ENCODE measurements at regions not wholly inside any gene's neighbourhood (a gene's known extent, or its start where the extent isn't known, plus 50 kb on each side); places are given as distances from the start of the nearest gene placed in this dataset.
A peak's percentile ranks its signal among the peaks of the same experiment; 100 is the strongest.

DNA sequence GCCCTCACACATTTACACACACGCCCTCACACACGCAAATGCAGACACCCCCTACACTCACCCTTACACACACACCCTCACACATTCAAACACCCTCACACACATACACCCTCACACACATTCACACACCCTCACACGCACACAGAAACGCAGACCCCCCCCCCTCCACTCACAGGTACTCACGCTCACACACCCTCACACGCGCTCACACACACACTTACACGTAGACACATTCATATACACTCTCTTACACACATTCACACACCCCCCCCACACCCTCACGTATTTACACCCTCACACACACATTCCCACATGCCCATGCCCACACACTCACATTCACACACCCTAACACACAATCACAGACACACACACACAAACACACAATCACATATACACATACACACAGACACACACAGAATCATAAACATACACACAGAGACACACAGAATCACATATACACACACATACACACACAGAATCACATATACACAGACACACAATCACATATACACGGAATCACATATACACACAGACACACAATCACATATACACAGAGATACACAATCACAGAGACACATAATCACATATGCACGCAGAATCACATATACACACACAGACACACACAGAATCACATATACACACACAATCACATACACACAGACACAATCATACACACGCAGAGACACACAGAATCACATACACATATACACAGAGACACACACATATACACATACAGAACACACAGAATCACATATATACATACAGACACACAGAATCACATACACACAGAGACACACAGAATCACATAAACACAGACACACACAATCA lies 250.1 kb upstream of the RPL38 start:
- TF ChIP-seq, protein P1, sequence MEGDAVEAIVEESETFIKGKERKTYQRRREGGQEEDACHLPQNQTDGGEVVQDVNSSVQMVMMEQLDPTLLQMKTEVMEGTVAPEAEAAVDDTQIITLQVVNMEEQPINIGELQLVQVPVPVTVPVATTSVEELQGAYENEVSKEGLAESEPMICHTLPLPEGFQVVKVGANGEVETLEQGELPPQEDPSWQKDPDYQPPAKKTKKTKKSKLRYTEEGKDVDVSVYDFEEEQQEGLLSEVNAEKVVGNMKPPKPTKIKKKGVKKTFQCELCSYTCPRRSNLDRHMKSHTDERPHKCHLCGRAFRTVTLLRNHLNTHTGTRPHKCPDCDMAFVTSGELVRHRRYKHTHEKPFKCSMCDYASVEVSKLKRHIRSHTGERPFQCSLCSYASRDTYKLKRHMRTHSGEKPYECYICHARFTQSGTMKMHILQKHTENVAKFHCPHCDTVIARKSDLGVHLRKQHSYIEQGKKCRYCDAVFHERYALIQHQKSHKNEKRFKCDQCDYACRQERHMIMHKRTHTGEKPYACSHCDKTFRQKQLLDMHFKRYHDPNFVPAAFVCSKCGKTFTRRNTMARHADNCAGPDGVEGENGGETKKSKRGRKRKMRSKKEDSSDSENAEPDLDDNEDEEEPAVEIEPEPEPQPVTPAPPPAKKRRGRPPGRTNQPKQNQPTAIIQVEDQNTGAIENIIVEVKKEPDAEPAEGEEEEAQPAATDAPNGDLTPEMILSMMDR (IDR thresholded peaks at IDR 0.05), result no peak
- TF ChIP-seq, protein P2, sequence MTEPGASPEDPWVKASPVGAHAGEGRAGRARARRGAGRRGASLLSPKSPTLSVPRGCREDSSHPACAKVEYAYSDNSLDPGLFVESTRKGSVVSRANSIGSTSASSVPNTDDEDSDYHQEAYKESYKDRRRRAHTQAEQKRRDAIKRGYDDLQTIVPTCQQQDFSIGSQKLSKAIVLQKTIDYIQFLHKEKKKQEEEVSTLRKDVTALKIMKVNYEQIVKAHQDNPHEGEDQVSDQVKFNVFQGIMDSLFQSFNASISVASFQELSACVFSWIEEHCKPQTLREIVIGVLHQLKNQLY (CRISPR knock-in tag; IDR thresholded peaks at IDR 0.05), result no peak
- TF ChIP-seq CBFB (CRISPR knock-in tag; IDR thresholded peaks at IDR 0.05; ENCODE audit: low read depth) (no peak), SP1 (CRISPR knock-in tag; conservative IDR thresholded peaks at IDR 0.05) (0 out of 2 replicates have a peak, but pooled peaks have one; percentile 28)
- TF ChIP-seq, protein P3, sequence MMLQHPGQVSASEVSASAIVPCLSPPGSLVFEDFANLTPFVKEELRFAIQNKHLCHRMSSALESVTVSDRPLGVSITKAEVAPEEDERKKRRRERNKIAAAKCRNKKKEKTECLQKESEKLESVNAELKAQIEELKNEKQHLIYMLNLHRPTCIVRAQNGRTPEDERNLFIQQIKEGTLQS (CRISPR knock-in tag; conservative IDR thresholded peaks at IDR 0.05), result no peak
- TF ChIP-seq, protein P4, sequence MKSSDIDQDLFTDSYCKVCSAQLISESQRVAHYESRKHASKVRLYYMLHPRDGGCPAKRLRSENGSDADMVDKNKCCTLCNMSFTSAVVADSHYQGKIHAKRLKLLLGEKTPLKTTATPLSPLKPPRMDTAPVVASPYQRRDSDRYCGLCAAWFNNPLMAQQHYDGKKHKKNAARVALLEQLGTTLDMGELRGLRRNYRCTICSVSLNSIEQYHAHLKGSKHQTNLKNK (CRISPR knock-in tag; IDR thresholded peaks at IDR 0.05), result no peak
